GM06990 (cell line): ENCODE measurements at regions not wholly inside any gene's neighbourhood (a gene's known extent, or its start where the extent isn't known, plus 50 kb on each side); places are given as distances from the start of the nearest gene placed in this dataset.
A peak's percentile ranks its signal among the peaks of the same experiment; 100 is the strongest.

Experiments used
- DNase-seq: peaks from one replicate; pipeline ENCODE4 v3.0.0-alpha.2; 2011; ENCODE audit not compliant: insufficient read length; ENCODE audit errors: extremely low read depth
- H3K27me3 ChIP-seq: replicated peaks from 2 replicates; pipeline ENCODE4 v1.6.0; 2011; ENCODE audit warnings: low read length; ENCODE audit not compliant: control insufficient read depth, insufficient read depth
- H3K36me3 ChIP-seq: 2 replicates; pipeline ENCODE4 v1.5.1; 2011; ENCODE audit warnings: low read length; ENCODE audit not compliant: control insufficient read depth, insufficient read depth
- H3K4me3 ChIP-seq: replicated peaks from 2 replicates; pipeline ENCODE4 v1.5.1; 2011; ENCODE audit warnings: low read depth, mild to moderate bottlenecking, control low read depth, low read length
- CTCF ChIP-seq: IDR thresholded peaks from 2 replicates; pipeline ENCODE4 v1.5.1; 2011; ENCODE audit warnings: low read length, control low read depth, mild to moderate bottlenecking, inconsistent platforms; ENCODE audit not compliant: insufficient read depth, poor library complexity, severe bottlenecking

GRCh38 chr14:53444677-53445312, 291.7 kb upstream of the DDHD1 start:
- Histone ChIP-seq H3K4me3 (no peak overlapping the region), H3K27me3 (no peaks in the 10 kb centered on the region), H3K36me3 (no peaks in the 10 kb centered on the region)
- DNase-seq = no peak
- TF ChIP-seq CTCF = no peak

DNA sequence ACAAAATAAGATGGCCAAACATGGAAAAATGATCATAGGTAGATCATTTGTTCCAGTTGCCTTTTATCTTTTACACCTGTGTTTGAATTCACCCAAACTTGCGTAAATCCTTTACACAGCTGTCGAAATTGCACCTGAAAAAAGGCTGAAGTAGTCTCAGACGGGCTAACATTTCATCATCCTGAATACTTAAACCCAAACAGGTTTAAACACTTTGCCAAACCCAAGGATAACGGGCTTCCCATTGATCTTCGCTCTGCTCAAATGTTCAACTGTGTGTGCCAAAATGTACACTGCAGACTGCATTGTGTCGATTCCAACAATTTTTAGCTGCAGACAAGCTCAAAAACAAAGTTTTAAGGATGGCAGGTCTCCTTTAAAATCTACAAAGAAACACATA, 288.7 kb upstream of the DDHD1 start:
- no peak for DNase-seq
- Histone ChIP-seq H3K27me3 (no peaks in the 10 kb centered on the region), H3K36me3 (no peaks in the 10 kb centered on the region), H3K4me3 (no peak overlapping the region)
- TF ChIP-seq CTCF = no peak

DNA sequence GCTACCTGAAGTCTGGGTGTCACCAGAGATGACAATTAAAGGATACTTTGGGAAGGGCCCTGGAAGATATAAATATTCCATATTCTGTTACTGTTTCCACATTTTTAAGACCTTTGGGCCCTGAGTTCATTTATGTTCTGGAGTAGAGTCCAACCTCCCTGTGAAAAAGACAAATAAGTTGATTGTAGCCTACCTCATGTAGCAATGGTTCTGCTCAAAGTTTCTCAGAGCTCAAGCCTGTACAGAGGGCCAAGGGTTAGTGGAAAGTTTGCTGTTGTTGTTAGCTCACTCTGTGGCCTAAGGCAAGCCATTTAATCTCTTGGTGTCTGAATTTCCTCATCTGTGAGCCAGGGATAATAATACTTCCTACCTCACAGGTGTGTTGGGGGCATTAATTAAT, 284.7 kb upstream of the DDHD1 start:
- H3K4me3 ChIP-seq = no peak overlapping the region
- TF ChIP-seq CTCF = no peak
- no peaks in the 10 kb centered on the region; the same call in 1 of the 2 replicates for H3K27me3 ChIP-seq
- DNase-seq = no peak
- H3K36me3 ChIP-seq = no peaks in the 10 kb centered on the region

GRCh38 chr14:53432378-53432802, 279.3 kb upstream of the DDHD1 start:
- H3K4me3 ChIP-seq = no peak overlapping the region
- DNase-seq = peak; percentile 15
- TF ChIP-seq CTCF = peak; percentile 78
- no peaks in the 10 kb centered on the region; the same call in 1 of the 2 replicates for H3K27me3 ChIP-seq
- no peaks in the 10 kb centered on the region for H3K36me3 ChIP-seq

DNA sequence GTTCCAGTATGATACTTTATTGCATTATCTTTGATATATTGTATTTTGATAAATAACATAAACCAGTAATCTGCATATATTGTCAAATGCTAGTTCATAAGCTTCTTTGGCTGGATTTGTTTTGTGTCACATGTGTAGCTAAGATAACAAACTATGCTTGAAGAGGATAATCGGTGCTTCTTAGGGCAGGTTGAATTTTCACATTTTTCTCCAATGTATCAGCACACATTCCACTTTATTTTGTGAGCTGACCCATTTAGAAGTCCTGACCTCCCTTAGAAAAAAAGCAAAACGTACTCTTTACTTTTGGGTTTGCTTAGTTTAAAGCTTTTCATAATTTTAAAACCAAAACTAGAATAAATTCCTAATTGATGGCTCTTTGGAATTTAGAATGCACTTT, 277.7 kb upstream of the DDHD1 start:
- TF ChIP-seq CTCF = no peak
- no peak for DNase-seq
- Histone ChIP-seq H3K36me3 (no peaks in the 10 kb centered on the region), H3K27me3 (no peaks in the 10 kb centered on the region; the same call in 1 of the 2 replicates), H3K4me3 (no peak overlapping the region)
